Neural progenitor cell (in vitro differentiated cells): ENCODE measurements at regions not wholly inside any gene's neighbourhood (a gene's known extent, or its start where the extent isn't known, plus 50 kb on each side); places are given as distances from the start of the nearest gene placed in this dataset.

Experiments
- DNase-seq: peaks from one replicate; pipeline ENCODE4 v3.0.0-alpha.2; 2016; ENCODE audit warnings: low spot score
- H2AFZ ChIP-seq: fragments of 200-600 bp; sonication (generic); replicated peaks from 2 replicates; pipeline ENCODE4 v1.6.1; 2016; ENCODE audit warnings: antibody characterized with exemption
- H3F3A ChIP-seq: fragments of 200-600 bp; sonication (generic); 2 replicates; pipeline ENCODE4 v1.6.1; 2016; ENCODE audit warnings: antibody characterized with exemption, low read depth
- H3K27ac ChIP-seq: fragments of 200-600 bp; sonication (generic); 2 replicates; pipeline ENCODE4 v1.5.1; 2016; ENCODE audit warnings: mild to moderate bottlenecking
- H3K27me3 ChIP-seq: fragments of 200-600 bp; sonication (generic); 2 replicates; pipeline ENCODE4 v1.6.1; 2016; ENCODE audit warnings: mild to moderate bottlenecking, moderate library complexity
- H3K36me3 ChIP-seq: fragments of 200-600 bp; sonication (generic); 2 replicates; pipeline ENCODE4 v1.5.1; 2016
- H3K4me1 ChIP-seq: fragments of 200-600 bp; sonication (generic); 2 replicates; pipeline ENCODE4 v1.6.1; 2016; ENCODE audit warnings: mixed run types
- H3K4me2 ChIP-seq: fragments of 200-600 bp; sonication (generic); 2 replicates; pipeline ENCODE4 v1.6.1; 2016
- H3K4me3 ChIP-seq: fragments of 200-600 bp; sonication (generic); 2 replicates; pipeline ENCODE4 v1.5.1; 2016
- H3K79me2 ChIP-seq: fragments of 200-600 bp; sonication (generic); 2 replicates; pipeline ENCODE4 v1.6.1; 2016; ENCODE audit warnings: low read depth
- H3K9ac ChIP-seq: fragments of 200-600 bp; sonication (generic); 2 replicates; pipeline ENCODE4 v1.6.1; 2016
- H3K9me3 ChIP-seq: fragments of 200-600 bp; sonication (generic); 2 replicates; pipeline ENCODE4 v1.5.1; 2016; ENCODE audit warnings: low read depth
- H4K20me1 ChIP-seq: fragments of 200-600 bp; sonication (generic); 2 replicates; pipeline ENCODE4 v1.6.1; 2016; ENCODE audit warnings: low read depth
- H3K27ac Mint-ChIP-seq: 3 replicates; pipeline ENCODE4 v1.8.0; 2021; ENCODE audit warnings: mixed read lengths
- H3K27me3 Mint-ChIP-seq: 2 replicates; pipeline ENCODE4 v1.8.0; 2022; ENCODE audit warnings: low read depth, mild to moderate bottlenecking, inconsistent platforms, moderate library complexity, mixed read lengths; ENCODE audit not compliant: insufficient read depth
- H3K36me3 Mint-ChIP-seq: 3 replicates; pipeline ENCODE4 v1.8.0; 2021; ENCODE audit warnings: mixed read lengths
- H3K4me1 Mint-ChIP-seq: 3 replicates; pipeline ENCODE4 v1.8.0; 2021; ENCODE audit warnings: mixed read lengths
- H3K4me3 Mint-ChIP-seq: 3 replicates; pipeline ENCODE4 v1.8.0; 2021; ENCODE audit warnings: mild to moderate bottlenecking, moderate library complexity, mixed read lengths
- H3K9me3 Mint-ChIP-seq: 3 replicates; pipeline ENCODE4 v1.8.0; 2020; ENCODE audit warnings: mixed read lengths
- EZH2 ChIP-seq: fragments of 200-600 bp; sonication (generic); IDR thresholded peaks from 2 replicates; pipeline ENCODE4 v1.6.1; 2017; ENCODE audit warnings: antibody characterized with exemption, mild to moderate bottlenecking, moderate library complexity
- EZH2phosphoT487 ChIP-seq: fragments of 200-600 bp; sonication (generic); IDR thresholded peaks from 2 replicates; pipeline ENCODE4 v1.6.1; 2017; ENCODE audit warnings: antibody characterized with exemption
- TF ChIP-seq, protein P1 (sequence below): fragments of 200-600 bp; sonication (generic); IDR thresholded peaks from 2 replicates; pipeline ENCODE4 v1.5.1; 2017; ENCODE audit warnings: antibody characterized with exemption, mild to moderate bottlenecking

DNA sequence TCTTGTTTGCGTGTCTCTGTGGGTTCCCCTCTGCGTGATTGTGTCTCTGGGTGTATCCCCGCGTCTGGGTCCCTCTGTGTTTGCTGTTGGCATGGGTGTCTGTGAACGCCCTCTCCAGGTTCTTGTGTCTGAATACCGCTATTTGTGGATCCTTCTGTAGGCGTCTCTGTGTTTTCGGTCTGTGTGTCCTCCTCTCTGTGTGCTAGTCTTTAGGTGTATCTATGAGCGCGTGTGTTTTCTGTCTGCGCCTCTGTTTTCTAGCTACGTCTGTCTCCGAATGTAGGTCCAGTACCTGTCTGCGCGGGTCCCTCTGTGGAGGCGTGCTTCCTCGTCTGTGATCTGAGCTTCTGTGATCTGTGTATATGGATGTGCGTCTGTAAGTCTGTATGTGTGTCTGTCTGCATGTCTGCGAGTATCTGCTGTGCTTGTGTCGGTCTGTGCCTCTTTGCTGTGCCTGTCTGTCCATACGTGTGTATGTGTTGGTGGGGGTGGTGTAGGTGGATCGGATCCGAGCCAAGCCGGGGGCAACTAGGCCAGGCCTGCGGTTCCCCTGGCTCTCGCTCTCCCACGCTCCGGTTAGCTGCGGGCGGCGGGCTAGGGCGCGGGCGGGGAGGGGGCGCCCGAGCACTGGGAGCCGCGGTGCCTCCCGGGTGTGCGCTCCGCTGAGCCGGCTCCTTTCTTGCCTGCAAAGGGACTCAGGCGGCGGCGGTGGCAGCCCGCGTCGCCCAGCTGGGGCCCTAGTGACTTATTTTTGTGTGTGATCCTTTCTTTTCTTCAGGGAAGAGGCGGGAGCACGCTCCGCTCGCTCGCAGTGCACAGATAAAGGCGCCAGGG, 105.3 kb upstream of the E2F8 start:
- H3K27me3 ChIP-seq = peaks cover 98% of the 10 kb centered on the region
- H3K4me3 Mint-ChIP-seq = peak overlapping the region; percentile 97
- peak; percentile 53 for TF ChIP-seq EZH2
- TF ChIP-seq, protein P1, sequence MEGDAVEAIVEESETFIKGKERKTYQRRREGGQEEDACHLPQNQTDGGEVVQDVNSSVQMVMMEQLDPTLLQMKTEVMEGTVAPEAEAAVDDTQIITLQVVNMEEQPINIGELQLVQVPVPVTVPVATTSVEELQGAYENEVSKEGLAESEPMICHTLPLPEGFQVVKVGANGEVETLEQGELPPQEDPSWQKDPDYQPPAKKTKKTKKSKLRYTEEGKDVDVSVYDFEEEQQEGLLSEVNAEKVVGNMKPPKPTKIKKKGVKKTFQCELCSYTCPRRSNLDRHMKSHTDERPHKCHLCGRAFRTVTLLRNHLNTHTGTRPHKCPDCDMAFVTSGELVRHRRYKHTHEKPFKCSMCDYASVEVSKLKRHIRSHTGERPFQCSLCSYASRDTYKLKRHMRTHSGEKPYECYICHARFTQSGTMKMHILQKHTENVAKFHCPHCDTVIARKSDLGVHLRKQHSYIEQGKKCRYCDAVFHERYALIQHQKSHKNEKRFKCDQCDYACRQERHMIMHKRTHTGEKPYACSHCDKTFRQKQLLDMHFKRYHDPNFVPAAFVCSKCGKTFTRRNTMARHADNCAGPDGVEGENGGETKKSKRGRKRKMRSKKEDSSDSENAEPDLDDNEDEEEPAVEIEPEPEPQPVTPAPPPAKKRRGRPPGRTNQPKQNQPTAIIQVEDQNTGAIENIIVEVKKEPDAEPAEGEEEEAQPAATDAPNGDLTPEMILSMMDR = peak; percentile 21
- TF ChIP-seq EZH2phosphoT487 = no peak

DNA sequence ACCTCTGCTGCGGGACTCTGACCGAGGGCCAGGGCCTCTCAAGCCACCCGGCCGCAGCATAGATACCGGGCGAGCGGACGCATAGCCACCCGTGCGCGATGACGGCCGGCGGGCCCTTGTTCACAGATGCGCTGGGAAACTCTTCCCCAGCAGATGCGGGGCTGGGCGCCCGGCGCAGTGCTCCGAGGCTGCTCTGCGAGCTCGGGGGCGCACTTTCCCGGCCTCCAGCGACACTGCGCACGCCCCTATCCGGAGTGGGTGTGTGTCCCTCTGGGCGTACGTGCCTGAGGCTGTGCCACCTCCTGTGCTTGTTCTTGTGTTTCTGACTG, 104.7 kb upstream of the E2F8 start:
- peak overlapping the region; percentile 97 for H3K4me3 Mint-ChIP-seq
- H3K79me2 ChIP-seq = no peaks in the 10 kb centered on the region
- peaks cover 26% of the 10 kb centered on the region for H3F3A ChIP-seq
- peaks cover 98% of the 10 kb centered on the region for H3K27me3 ChIP-seq
- peak; percentile 75 for DNase-seq
- H3K4me1 ChIP-seq = peaks cover 33% of the 10 kb centered on the region
- no peaks in the 10 kb centered on the region for H3K36me3 ChIP-seq
- H3K9ac ChIP-seq = no peak overlapping the region
- H4K20me1 ChIP-seq = peaks cover 14% of the 10 kb centered on the region
- peaks cover 3% of the 10 kb centered on the region for H3K36me3 Mint-ChIP-seq
- no peaks in the 10 kb centered on the region for H3K9me3 Mint-ChIP-seq
- peaks cover 15% of the 10 kb centered on the region for H3K27me3 Mint-ChIP-seq
- TF ChIP-seq EZH2 (peak; percentile 39), EZH2phosphoT487 (peak; percentile 40)
- TF ChIP-seq, protein P1 = peak; percentile 30
- H3K4me2 ChIP-seq = peak overlapping the region; percentile 96
- no peaks in the 10 kb centered on the region for H3K9me3 ChIP-seq
- peaks cover 50% of the 10 kb centered on the region for H3K4me1 Mint-ChIP-seq
- peak overlapping the region; percentile 53 for H2AFZ ChIP-seq
- no peak overlapping the region for H3K27ac ChIP-seq
- no peak overlapping the region for H3K27ac Mint-ChIP-seq
- H3K4me3 ChIP-seq = peak overlapping the region; percentile 50

More for the DNA sequence above, 105.3 kb upstream of the E2F8 start:
- peaks cover 56% of the 10 kb centered on the region for H3K4me1 Mint-ChIP-seq
- Histone ChIP-seq H3K79me2 (no peaks in the 10 kb centered on the region), H3K4me3 (peak overlapping the region; percentile 50), H2AFZ (peak overlapping the region; percentile 53), H3K4me2 (peak overlapping the region; percentile 96), H3K27ac (no peak overlapping the region), H3K36me3 (no peaks in the 10 kb centered on the region), H3F3A (peaks cover 26% of the 10 kb centered on the region), H3K9ac (no peak overlapping the region), H3K9me3 (no peaks in the 10 kb centered on the region), H4K20me1 (peaks cover 14% of the 10 kb centered on the region), H3K4me1 (peaks cover 33% of the 10 kb centered on the region)
- H3K27ac Mint-ChIP-seq = peak overlapping the region; percentile 62
- peaks cover 13% of the 10 kb centered on the region for H3K27me3 Mint-ChIP-seq
- H3K9me3 Mint-ChIP-seq = no peaks in the 10 kb centered on the region
- peak; percentile 78 for DNase-seq
- peaks cover 7% of the 10 kb centered on the region for H3K36me3 Mint-ChIP-seq

DNA sequence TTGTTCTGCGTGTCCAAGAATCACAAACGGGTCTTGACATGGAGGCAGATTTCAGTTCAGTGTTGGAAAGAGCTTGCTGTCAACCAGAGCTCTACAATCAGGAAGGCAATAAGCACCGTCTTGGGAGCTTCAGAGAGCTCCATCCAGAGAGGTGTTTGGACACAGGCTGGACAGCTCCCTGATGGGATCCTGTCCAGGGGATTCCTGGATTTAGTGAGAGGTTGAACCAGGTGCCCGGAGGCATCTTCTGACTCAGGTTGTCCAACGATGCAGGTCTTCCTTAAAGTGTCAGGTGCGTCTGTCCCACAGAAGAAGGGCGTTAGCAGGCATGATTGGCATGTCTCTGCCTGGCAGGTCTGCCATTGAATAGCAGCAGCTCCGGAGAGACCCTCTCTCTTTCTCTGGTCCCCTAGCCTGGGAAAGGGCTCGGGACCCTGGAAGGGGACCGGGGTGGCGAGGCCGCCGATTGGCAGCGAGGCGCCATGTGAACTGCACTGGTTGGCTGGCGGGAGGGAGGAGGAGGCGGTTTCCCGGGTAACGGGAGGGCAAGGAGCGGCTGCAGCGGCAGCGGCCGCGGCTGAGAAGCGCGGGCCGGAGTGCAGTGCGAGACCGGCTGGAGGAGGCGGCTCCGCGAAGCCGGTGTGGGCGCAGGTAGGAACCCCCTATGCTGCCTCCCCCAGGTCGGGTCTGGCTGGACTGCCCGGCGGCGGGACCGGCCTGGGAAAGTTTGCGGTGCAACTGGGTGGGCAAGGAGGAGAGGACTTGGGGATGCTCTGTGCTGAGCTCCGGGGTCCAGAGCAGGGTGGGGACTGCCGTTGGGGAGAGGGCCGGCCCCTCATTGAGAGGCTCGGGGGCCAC, 104.1 kb upstream of the E2F8 start:
- Histone ChIP-seq H4K20me1 (peaks cover 14% of the 10 kb centered on the region), H3K9me3 (no peaks in the 10 kb centered on the region), H3K27me3 (peaks cover 100% of the 10 kb centered on the region), H3K36me3 (no peaks in the 10 kb centered on the region), H2AFZ (peak overlapping the region; percentile 53), H3K4me3 (peak overlapping the region; percentile 50), H3F3A (peaks cover 26% of the 10 kb centered on the region), H3K9ac (no peak overlapping the region), H3K4me2 (peak overlapping the region; percentile 96), H3K79me2 (no peaks in the 10 kb centered on the region), H3K27ac (no peak overlapping the region), H3K4me1 (peaks cover 33% of the 10 kb centered on the region)
- TF ChIP-seq EZH2phosphoT487 = peak; percentile 43
- TF ChIP-seq, protein P1 = no peak
- peak overlapping the region; percentile 97 for H3K4me3 Mint-ChIP-seq
- peaks cover 15% of the 10 kb centered on the region for H3K27me3 Mint-ChIP-seq
- DNase-seq = peak; percentile 94
- H3K36me3 Mint-ChIP-seq = no peaks in the 10 kb centered on the region
- H3K4me1 Mint-ChIP-seq = peaks cover 44% of the 10 kb centered on the region
- H3K27ac Mint-ChIP-seq = no peak overlapping the region
- H3K9me3 Mint-ChIP-seq = no peaks in the 10 kb centered on the region
